GM19397 (cell line): ENCODE measurements at regions not wholly inside any gene's neighbourhood (a gene's known extent, or its start where the extent isn't known, plus 50 kb on each side); places are given as distances from the start of the nearest gene placed in this dataset.

Source experiments
- ATAC-seq: cut with Tn5 transposase; IDR thresholded peaks from one replicate; pipeline ENCODE4 v1.9.1; 2021; ENCODE audit warnings: mild to moderate bottlenecking, moderate library complexity; ENCODE audit not compliant: unreplicated experiment

DNA sequence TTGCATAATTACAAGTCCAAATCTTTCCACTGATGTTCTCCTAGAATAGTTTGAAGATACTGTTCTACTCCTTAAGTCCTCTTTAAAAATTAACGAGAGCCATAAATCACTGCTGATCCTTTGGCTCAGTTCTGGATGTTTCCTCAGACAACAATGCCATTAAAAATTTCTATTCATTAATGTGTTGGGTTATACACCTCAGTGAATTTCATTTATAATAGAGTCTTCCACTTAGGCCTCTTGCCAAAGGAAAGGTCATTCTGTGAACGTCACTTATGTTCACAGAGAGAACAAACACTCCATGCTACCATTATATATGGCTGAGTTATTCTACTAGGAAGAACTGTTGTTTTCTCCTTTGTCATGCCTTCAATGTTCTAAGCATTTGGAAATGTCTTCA lies 1472.3 kb upstream of the CELF4 start:
- ATAC-seq = no peak

DNA sequence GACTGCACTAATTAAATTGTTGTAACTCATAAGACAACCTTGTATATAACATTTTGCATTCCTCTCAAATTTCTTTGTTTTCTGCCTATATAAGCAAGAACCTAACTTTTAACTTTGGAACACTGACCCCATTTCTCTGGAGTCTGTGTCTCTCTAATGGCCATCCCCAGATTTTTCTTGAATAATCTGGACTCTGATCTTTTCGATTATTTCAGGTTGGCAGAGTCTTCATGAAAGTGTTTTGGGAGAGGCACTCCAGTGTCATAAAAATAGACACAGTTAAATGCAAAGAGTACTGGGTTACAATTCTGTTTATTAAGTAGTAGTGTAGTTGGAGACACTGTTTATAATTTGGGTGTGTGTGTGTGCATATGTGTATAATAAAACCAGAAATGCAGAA lies 1467.7 kb upstream of the CELF4 start:
- ATAC-seq = no peak

- no peak for ATAC-seq
Observed at GRCh38 chr18:39031647-39032046, 1466.0 kb upstream of the CELF4 start.

- ATAC-seq = no peak
Observed at GRCh38 chr18:39030124-39030655, 1464.6 kb upstream of the CELF4 start.

DNA sequence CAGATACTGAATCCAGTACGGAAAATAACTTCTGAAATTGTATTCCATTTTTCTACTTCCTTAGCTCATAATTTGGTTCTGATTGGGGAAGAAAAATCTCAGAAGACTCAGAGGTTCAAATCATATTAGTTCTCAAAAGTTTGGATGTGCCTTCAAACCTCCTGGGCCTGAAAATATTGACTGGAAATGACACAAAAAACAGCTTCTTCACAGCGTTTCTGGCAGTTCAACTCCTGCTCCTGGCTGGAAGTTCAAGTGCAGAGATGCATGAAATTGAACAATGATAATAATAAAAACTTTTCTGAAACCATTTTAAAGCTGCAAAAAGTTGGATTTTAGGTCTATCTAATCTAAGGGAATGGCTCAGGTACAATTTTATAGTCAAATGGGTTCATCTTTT lies 1459.9 kb upstream of the CELF4 start:
- ATAC-seq = no peak

DNA sequence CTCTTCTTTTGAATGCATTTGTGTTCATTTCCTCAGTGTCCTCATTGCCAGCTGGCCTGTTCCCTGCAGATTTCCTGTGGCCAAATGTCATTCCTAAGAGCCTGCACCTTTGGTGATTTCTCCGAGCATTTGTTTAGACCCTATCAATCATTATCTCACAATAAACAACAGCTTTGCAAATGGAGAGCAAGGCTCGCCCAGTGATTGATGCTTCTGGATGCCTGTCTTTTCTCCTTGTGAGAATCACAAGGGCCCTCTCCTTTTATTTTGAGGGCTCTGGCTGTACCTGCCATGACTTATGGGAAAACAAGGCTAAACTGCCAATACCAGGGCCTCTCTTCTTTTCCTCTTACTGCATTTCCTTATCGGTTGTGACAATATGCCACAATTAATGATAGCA lies 1454.4 kb upstream of the CELF4 start:
- no peak for ATAC-seq

DNA sequence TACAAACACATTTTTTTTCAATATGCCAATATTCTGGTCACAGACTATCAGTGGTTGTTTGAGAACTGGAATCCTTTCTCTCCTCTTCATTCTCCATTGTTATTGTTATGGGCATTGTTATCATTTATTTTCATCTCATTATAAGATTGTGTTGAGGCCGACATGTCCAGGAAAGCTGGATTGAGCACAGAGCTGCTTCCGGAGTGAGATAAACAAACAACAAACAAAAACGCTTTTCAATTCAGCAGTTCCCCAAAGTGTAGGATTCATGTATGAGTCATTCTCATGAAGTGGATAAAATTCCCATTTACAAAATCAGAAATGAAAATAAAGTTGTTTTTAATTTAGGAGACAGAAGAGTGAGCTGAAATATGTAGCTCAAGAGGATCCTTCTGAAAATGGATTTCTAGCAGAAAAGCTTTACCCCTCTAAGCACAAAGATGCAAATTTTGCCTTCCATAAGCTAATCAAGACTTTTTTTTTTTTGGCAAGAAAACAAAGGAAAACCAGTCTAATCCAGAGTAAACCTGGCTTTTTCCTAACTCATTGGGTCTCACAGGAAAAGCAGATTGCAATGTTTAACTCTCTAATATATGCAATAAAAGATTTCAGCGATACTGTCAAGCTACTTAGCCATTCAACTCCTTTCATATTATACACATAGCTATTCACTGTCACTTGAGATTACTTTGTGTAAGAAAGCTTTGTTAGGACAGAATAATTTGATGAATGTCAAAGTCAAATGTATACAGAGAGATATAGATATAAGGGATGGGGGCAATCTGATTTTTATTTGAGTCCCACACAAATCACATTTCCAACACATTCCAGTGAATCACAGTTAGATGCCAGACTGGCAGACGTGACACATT lies 1441.7 kb upstream of the CELF4 start:
- no peak for ATAC-seq

DNA sequence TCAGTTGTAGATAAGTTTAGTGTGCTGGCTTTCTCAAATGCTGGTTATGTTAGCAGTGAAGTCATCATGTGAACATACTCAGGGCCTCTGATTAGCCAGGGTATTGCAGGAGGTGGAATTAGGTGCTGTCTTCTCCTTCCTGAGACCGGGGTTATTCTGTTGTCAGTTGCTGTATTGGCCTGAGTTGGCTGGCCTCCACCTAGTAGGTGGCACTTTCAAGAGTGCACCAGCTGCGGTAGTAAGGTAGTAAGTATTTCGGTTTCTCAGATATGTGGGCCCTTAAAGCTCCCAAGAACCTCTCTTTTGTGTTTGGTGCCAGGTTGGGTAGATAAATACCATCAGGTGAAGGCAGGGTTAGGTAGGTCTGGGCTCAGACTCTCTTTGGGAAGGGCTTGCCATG lies 1430.5 kb upstream of the CELF4 start:
- no peak for ATAC-seq

DNA sequence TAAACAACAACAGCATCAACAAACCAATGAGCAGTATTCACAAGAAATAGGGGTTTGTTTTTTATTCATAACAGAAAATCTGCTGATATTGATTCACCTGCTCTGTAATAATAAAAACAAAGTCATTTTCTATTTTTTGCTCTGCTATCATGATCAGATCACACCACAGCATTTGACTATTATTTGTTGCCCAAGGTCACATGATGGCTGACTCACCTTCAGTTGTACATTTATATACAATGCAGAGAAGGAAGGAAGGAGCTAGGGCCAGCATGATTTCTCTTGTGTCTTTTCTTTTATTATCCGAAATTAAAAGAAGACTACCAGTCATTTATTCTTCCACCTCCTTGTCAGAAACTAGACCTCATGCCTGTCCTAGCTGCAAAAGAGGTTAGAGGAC lies 1427.7 kb upstream of the CELF4 start:
- ATAC-seq = no peak

- no peak for ATAC-seq
Observed at GRCh38 chr18:38984968-38985367, 1419.4 kb upstream of the CELF4 start.

GRCh38 chr18:38982072-38982471 lies 1416.5 kb upstream of the CELF4 start:
- no peak for ATAC-seq

GRCh38 chr18:38981389-38981788 lies 1415.8 kb upstream of the CELF4 start:
- no peak for ATAC-seq

- ATAC-seq = no peak
Observed at GRCh38 chr18:38980420-38980819, 1414.8 kb upstream of the CELF4 start.

DNA sequence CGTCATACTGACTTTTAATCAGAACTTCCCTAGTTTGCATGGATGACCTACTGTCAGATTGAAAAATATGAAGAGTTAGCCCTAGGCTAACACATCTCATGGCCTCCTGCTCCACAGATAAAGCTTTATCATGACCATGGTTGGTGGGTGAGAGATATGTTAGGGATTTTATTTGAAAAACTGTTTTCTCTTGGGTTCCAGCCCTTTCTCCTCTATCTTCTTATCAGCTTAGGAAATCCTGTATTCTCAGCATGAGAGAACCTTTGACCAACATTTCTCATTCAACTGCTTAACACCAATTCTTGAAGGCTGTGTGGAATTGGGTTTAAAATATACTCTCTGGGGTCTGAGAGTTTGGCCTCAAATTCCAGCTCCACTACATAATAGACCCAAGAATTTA lies 1407.0 kb upstream of the CELF4 start:
- ATAC-seq = no peak

DNA sequence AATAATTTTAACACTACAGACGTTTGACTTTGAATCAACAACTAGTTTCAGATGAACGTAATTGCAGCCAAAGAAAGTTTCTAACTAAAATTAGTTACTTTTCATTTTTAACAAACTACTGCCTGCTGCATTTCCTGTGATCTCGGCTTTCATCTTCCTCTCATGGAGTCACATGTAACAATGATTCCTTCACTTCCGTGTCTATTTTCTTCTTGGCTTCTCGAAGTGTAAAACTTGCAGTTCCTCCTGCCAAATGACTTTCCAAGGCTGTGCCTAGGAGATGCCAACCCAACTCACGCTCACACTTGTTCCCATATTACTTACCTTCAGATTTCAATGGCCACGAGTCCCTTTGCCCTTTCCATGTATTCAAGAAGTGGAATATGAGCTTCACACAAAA lies 1406.3 kb upstream of the CELF4 start:
- ATAC-seq = no peak

DNA sequence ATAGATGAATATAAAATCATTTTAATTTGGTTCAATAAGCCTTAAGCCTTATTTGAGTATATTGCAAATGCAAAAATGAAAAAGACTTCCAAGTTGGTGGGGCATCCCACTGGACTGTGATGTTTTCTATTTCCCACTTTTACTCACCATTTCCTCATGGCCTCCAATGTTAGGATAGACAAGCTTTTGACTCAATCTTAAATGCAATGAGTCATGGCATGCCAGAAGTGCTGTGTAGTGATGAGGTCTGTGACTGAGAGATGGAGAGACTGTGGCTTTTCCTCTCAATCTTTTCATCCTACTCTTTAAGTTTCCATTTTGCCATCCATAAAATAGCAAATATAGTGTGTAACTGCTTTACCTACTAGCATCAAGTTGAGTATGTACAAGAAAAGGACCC lies 1401.2 kb upstream of the CELF4 start:
- ATAC-seq = no peak

DNA sequence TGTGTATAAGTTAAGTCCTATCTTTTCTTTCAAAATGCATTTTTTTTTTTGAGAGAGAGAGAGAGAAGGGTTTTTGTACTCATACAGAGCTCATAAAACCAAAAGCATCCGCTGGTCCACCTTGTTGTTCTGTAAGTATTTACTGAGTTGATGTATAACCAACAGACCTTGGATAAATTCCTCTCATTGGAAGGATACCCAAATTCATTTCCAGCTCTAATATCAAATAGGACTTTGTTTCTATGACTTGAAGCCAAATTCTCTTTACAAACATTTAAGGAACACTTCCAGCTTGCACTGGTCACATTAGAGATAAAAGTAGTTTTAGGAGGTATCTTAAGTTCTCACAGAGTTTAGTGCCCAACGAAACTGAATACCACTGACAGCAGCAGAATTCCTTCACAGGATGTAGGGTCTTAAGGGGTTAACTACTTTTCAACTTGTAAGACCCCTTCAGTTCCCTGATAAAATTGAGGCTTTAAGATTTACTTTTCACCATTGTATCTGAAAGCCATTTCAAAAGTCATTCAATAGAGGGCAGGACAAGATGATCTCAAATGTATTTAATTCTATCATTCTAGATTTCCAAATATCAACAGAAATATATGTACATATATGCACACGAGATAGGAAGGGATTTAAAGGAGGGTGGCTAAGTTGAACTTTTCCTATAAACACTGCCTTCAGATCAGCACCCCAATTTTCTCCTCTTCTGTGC lies 1398.5 kb upstream of the CELF4 start:
- no peak for ATAC-seq

DNA sequence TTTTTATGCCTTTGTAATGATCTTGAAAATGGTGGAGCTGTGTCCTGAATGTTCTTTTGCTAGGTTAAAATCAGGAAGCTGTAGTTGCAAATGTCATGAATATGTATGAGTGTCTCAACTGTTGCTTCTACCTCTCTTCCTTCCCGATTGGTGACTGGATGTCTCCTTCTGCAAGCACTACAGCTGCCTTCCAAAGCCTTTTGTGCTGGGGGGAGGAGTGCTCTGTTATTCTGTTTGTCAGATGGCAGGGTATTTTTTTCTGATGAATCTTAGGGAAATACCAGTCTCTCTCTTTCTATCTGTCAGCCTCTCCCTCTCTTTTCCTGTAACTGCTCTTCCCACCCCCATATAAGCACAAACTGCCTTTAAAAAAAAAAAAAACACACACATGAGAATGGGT lies 1396.3 kb upstream of the CELF4 start:
- ATAC-seq = no peak

DNA sequence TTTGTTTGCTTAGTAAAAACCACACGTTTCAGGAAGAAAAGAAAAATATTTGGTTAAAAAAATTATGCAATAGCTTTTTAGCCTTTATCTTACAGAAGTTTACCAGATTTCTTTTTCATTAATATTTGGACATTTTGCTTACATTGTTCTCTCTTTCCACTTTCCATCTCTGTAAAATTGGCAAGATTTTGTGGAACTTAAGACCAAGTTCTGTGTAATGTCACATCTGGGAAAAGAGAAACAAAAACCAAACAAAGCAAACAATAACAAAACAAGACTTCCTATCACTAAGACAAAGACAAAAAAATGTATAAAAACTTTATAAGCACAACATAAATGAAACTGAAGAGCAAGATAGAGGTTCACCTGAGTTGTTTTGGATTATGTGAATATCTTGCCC lies 1392.1 kb upstream of the CELF4 start:
- ATAC-seq = no peak

- ATAC-seq = no peak
Observed at GRCh38 chr18:38956068-38956467, 1390.5 kb upstream of the CELF4 start.

DNA sequence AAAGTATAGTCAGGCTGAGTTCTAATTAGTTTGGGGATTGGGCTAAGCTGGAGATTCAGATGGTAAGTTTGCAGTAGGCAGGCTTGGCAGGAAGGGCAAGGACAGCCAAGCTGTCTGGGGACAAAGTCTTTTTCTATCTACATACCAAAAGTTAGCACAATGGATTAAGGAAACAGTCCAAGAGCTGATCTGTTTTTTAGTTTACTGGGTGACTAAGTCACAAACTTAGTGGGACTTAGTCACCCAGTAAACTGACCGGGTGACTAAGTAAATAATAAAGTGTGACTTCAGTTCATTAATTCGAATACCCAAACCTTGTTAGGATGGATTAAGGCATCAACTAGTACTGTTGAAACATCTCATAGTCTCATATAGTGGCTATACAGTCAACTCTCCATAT lies 1386.0 kb upstream of the CELF4 start:
- ATAC-seq = no peak

DNA sequence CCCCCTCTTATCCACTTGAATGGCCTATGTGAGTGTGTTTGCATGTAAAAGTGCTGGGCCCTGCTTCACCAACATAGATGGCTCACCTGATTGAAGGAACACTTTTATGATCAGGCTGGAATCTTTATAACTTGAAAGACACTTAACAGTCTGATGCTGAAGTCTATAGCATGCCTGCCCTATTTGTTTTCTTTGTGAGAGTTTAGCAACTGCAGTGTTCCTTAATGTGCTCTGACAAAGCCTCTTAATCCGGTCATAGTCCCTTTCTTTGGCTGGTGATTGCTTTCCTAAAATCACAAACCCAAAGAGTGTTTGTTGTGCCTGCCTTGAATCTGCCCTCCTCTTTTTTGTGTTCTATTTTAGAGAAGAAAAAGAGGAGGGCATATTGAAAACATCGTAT lies 1382.8 kb upstream of the CELF4 start:
- ATAC-seq = no peak
